ENCODE measurements at regions not wholly inside any gene's neighbourhood (a gene's known extent, or its start where the extent isn't known, plus 50 kb on each side); places are given as distances from the start of the nearest gene placed in this dataset.

GRCh38 chr20:39480276-39481043, 518.3 kb downstream of the DHX35 start:
- TF ChIP-seq CTCF (conservative IDR thresholded peaks at IDR 0.05 in 1 of 2, IDR thresholded peaks at IDR 0.05 in 1 of 2; ENCODE audit: extremely low read depth in 1 of 2, insufficient read depth in 1 of 2, low read depth in 1 of 2, low read length in 2 of 2) (no peak), EZH2 (IDR thresholded peaks at IDR 0.05; ENCODE audit: borderline replicate concordance, low read length) (no peak)
